Liver (tissue), 8 donors: ENCODE measurements at regions not wholly inside any gene's neighbourhood (a gene's known extent, or its start where the extent isn't known, plus 50 kb on each side); places are given as distances from the start of the nearest gene placed in this dataset.

Experiments used
- DNase-seq: peaks from one replicate; pipeline ENCODE4 v3.0.0-alpha.2; 2017; ENCODE audit warnings: low spot score
- H3K27ac ChIP-seq, 2 donors: one replicate each; pipeline ENCODE4 v1.7.0; 2013; ENCODE audit warnings: inconsistent platforms in 2 of 2, low read length in 2 of 2, control low read depth in 1 of 2, low read depth in 1 of 2, mild to moderate bottlenecking in 1 of 2
- H3K27me3 ChIP-seq, 4 donors: one replicate each; pipeline versions ENCODE4 v1.6.1 to v1.7.0; 2013; ENCODE audit warnings: low read length in 3 of 4, inconsistent platforms in 1 of 4, mild to moderate bottlenecking in 1 of 4, moderate library complexity in 1 of 4; ENCODE audit not compliant: control insufficient read depth in 4 of 4, insufficient read depth in 4 of 4
- H3K36me3 ChIP-seq, 4 donors: one replicate each; pipeline versions ENCODE4 v1.6.1 to v1.7.0; 2013; ENCODE audit warnings: low read length in 3 of 4, mild to moderate bottlenecking in 3 of 4, low read depth in 1 of 4, moderate library complexity in 1 of 4; ENCODE audit not compliant: control insufficient read depth in 4 of 4, insufficient read depth in 3 of 4
- H3K4me1 ChIP-seq, 4 donors: one replicate each; pipeline versions ENCODE4 v1.6.1 to v1.7.0; 2013; ENCODE audit warnings: low read length in 3 of 4, mild to moderate bottlenecking in 3 of 4, moderate library complexity in 1 of 4; ENCODE audit not compliant: control insufficient read depth in 4 of 4, insufficient read depth in 4 of 4
- H3K4me3 ChIP-seq, 3 donors: one replicate each; pipeline versions ENCODE4 v1.6.1 to v1.7.0; 2013; ENCODE audit warnings: low read length in 3 of 3, control low read depth in 1 of 3, low read depth in 1 of 3, mild to moderate bottlenecking in 1 of 3
- H3K9ac ChIP-seq, 2 donors: one replicate each; pipeline ENCODE4 v1.7.0; 2013; ENCODE audit warnings: low read length in 2 of 2, mild to moderate bottlenecking in 2 of 2, moderate library complexity in 2 of 2, control low read depth in 1 of 2, low read depth in 1 of 2
- H3K9me3 ChIP-seq, 4 donors: one replicate each; pipeline versions ENCODE4 v1.6.1 to v1.7.0; 2013; ENCODE audit warnings: low read length in 3 of 4; ENCODE audit not compliant: control insufficient read depth in 4 of 4
- EGR1 ChIP-seq, 2 donors: IDR thresholded peaks; 2 replicates each; pipeline ENCODE4 v1.6.1; 2016 to 2018; ENCODE audit warnings: antibody characterized with exemption in 2 of 2, low read depth in 2 of 2
- FOXA1 ChIP-seq: IDR thresholded peaks from 2 replicates; pipeline ENCODE4 v1.6.1; 2016; ENCODE audit warnings: antibody characterized with exemption
- HNF4A ChIP-seq, 2 donors: conservative IDR thresholded peaks; 2 replicates each; pipeline ENCODE4 v1.6.1; 2016; ENCODE audit warnings: antibody characterized with exemption in 2 of 2, mild to moderate bottlenecking in 2 of 2
- JUND ChIP-seq, 2 donors: IDR thresholded peaks; 2 replicates each; pipeline ENCODE4 v1.6.1; 2016; ENCODE audit warnings: antibody characterized with exemption in 2 of 2
- NR2F2 ChIP-seq: IDR thresholded peaks from 2 replicates; pipeline ENCODE4 v1.6.1; 2016; ENCODE audit warnings: antibody characterized with exemption
- RAD21 ChIP-seq, 2 donors: IDR thresholded peaks; 2 replicates each; pipeline ENCODE4 v1.6.1; 2016; ENCODE audit warnings: antibody characterized with exemption in 2 of 2, mild to moderate bottlenecking in 2 of 2
- SP1 ChIP-seq: IDR thresholded peaks from 2 replicates; pipeline ENCODE4 v1.6.1; 2018; ENCODE audit warnings: antibody characterized with exemption, mild to moderate bottlenecking
- TAF1 ChIP-seq: conservative IDR thresholded peaks from 2 replicates; pipeline ENCODE4 v1.6.1; 2016; ENCODE audit warnings: antibody characterized with exemption, mild to moderate bottlenecking
- YY1 ChIP-seq: IDR thresholded peaks from 2 replicates; pipeline ENCODE4 v1.6.1; 2016; ENCODE audit warnings: antibody characterized with exemption, mild to moderate bottlenecking
- WGBS: extraction: QIAGEN DNeasy Blood & Tissue Kit; methylation state at CpG from one replicate; pipeline ENCODE4 v1.1.7; 2013; 5-methylcytosine and 5-hydroxymethylcytosine counted together
- TF ChIP-seq, protein P1 (sequence below): fragments of 150-350 bp; IDR thresholded peaks from 2 replicates; pipeline ENCODE4 v1.5.1; 2017; ENCODE audit warnings: improper control_type of control experiment, low read depth, low read length; ENCODE audit not compliant: missing input control
- TF ChIP-seq, protein P2 (sequence below): IDR thresholded peaks from 2 replicates; pipeline ENCODE4 v1.6.1; 2016; ENCODE audit warnings: antibody characterized with exemption
- TF ChIP-seq, protein P3 (sequence below): IDR thresholded peaks from 2 replicates; pipeline ENCODE4 v1.6.1; 2016; ENCODE audit warnings: antibody characterized with exemption
- TF ChIP-seq, protein P4 (sequence below): IDR thresholded peaks from 2 replicates; pipeline ENCODE4 v1.6.1; 2016; ENCODE audit warnings: antibody characterized with exemption, mild to moderate bottlenecking
- donor health status: healthy.
- donor health status: healthy.
- donor health status: healthy.
- donor health status: healthy.
- donor health status: healthy.

DNA sequence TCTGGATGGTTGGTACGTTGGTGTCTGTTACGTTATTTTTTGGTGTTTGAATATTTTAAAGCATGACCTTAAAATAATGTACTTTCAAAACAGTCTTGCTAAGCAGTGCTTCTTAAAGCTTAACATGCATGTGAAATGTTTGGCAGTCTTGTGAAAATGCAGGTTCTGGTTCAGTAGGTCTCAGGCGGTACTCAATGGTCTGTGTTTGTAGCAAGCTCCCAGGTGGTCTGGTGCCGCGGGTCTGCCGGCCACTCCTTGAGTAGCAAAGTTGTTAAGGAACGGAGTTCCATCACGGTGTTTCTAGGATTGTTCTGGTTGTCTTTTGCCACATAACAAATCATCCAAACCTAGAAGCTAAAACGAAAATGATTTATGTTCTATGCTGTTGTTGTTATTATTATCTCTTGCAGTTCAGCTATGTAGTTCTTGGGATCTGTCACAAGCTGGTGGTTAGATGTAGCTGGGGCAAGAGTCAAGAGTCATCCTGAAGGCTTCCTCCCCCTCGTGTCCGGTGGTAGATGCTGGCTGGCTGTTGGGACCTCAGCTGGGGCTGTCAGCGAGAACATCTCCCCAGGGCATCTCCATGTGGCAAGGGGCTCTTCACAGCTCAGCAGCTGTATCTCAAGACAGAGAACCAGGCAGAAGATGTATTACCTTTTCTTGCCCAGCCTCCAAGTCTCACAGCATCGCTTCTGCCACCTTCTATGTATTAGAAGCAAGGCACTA lies 186.8 kb downstream of the PALM2AKAP2 start:
- Histone ChIP-seq H3K27ac (peak overlapping the region in 1 of 2 donors; percentile 25), H3K9ac (no peak overlapping the region), H3K4me3 (no peak overlapping the region), H3K4me1 (peaks cover 0 to under 1% (median 0%) of the 10 kb centered on the region in 4 donors), H3K36me3 (no peaks in the 10 kb centered on the region), H3K27me3 (no peaks in the 10 kb centered on the region), H3K9me3 (no peaks in the 10 kb centered on the region)
- DNase-seq: no peak
- 89% methylated on average over 13 of the region's 13 CpGs for WGBS
- no peak for TF ChIP-seq JUND (IDR thresholded peaks at IDR 0.05)
- TF ChIP-seq, protein P1, sequence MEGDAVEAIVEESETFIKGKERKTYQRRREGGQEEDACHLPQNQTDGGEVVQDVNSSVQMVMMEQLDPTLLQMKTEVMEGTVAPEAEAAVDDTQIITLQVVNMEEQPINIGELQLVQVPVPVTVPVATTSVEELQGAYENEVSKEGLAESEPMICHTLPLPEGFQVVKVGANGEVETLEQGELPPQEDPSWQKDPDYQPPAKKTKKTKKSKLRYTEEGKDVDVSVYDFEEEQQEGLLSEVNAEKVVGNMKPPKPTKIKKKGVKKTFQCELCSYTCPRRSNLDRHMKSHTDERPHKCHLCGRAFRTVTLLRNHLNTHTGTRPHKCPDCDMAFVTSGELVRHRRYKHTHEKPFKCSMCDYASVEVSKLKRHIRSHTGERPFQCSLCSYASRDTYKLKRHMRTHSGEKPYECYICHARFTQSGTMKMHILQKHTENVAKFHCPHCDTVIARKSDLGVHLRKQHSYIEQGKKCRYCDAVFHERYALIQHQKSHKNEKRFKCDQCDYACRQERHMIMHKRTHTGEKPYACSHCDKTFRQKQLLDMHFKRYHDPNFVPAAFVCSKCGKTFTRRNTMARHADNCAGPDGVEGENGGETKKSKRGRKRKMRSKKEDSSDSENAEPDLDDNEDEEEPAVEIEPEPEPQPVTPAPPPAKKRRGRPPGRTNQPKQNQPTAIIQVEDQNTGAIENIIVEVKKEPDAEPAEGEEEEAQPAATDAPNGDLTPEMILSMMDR: no peak
- no peak for TF ChIP-seq EGR1 (IDR thresholded peaks at IDR 0.05; ENCODE audit: low read depth in 2 of 2)
- TF ChIP-seq TAF1: no peak
- TF ChIP-seq RAD21 (IDR thresholded peaks at IDR 0.05): no peak
- TF ChIP-seq, protein P2, sequence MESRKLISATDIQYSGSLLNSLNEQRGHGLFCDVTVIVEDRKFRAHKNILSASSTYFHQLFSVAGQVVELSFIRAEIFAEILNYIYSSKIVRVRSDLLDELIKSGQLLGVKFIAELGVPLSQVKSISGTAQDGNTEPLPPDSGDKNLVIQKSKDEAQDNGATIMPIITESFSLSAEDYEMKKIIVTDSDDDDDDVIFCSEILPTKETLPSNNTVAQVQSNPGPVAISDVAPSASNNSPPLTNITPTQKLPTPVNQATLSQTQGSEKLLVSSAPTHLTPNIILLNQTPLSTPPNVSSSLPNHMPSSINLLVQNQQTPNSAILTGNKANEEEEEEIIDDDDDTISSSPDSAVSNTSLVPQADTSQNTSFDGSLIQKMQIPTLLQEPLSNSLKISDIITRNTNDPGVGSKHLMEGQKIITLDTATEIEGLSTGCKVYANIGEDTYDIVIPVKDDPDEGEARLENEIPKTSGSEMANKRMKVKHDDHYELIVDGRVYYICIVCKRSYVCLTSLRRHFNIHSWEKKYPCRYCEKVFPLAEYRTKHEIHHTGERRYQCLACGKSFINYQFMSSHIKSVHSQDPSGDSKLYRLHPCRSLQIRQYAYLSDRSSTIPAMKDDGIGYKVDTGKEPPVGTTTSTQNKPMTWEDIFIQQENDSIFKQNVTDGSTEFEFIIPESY: no peak
- no peak for TF ChIP-seq HNF4A (conservative IDR thresholded peaks at IDR 0.05)
- TF ChIP-seq SP1: no peak
- TF ChIP-seq NR2F2: no peak
- no peak for TF ChIP-seq FOXA1
- TF ChIP-seq, protein P3, sequence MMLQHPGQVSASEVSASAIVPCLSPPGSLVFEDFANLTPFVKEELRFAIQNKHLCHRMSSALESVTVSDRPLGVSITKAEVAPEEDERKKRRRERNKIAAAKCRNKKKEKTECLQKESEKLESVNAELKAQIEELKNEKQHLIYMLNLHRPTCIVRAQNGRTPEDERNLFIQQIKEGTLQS: no peak
- no peak for TF ChIP-seq YY1
- TF ChIP-seq, protein P4, sequence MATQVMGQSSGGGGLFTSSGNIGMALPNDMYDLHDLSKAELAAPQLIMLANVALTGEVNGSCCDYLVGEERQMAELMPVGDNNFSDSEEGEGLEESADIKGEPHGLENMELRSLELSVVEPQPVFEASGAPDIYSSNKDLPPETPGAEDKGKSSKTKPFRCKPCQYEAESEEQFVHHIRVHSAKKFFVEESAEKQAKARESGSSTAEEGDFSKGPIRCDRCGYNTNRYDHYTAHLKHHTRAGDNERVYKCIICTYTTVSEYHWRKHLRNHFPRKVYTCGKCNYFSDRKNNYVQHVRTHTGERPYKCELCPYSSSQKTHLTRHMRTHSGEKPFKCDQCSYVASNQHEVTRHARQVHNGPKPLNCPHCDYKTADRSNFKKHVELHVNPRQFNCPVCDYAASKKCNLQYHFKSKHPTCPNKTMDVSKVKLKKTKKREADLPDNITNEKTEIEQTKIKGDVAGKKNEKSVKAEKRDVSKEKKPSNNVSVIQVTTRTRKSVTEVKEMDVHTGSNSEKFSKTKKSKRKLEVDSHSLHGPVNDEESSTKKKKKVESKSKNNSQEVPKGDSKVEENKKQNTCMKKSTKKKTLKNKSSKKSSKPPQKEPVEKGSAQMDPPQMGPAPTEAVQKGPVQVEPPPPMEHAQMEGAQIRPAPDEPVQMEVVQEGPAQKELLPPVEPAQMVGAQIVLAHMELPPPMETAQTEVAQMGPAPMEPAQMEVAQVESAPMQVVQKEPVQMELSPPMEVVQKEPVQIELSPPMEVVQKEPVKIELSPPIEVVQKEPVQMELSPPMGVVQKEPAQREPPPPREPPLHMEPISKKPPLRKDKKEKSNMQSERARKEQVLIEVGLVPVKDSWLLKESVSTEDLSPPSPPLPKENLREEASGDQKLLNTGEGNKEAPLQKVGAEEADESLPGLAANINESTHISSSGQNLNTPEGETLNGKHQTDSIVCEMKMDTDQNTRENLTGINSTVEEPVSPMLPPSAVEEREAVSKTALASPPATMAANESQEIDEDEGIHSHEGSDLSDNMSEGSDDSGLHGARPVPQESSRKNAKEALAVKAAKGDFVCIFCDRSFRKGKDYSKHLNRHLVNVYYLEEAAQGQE: no peak
